GM21526 (cell line): ENCODE measurements at regions not wholly inside any gene's neighbourhood (a gene's known extent, or its start where the extent isn't known, plus 50 kb on each side); places are given as distances from the start of the nearest gene placed in this dataset.

Experiments used
- ATAC-seq: cut with Tn5 transposase; IDR thresholded peaks from one replicate; pipeline ENCODE4 v1.9.1; 2021; ENCODE audit warnings: moderate library complexity; ENCODE audit not compliant: unreplicated experiment, low FRiP score

DNA sequence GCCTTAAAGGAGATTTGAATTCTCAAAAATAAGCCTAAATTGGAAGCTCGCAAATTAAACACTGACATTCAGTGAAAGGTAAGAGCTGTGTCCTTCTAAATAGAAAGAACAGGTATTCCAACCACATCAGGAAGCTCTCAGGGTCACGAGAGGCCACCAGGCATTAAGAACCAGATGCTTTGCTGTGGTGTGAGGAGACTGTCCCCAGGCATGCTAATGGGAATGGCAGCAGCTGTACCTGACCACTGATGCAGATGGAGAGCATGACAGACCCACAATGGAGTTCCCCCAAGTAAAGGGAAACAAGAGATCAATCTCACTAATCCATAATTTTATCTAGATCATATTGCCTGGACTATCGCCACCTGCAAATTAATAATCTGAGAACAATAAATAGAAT, 658.9 kb upstream of the NOX3 start:
- no peak for ATAC-seq

DNA sequence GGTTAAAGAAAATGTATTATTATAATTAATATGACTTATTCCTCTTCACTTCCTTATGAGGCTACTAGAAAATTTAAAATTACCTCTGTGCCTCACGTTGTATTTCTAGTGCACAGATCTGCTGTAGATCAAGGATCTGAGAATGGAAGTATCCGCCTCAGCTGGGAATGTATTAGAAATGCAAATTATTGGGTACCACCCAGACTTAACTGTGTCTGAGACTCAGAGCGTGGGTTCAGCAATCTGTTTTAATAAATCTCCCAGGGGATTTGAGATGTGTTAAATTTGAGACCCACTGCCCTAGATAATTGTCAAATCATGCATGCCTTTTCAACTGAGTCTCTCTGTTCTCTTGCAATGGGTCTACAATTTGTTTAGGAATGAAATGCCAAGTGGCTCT, 658.0 kb upstream of the NOX3 start:
- ATAC-seq, result no peak

DNA sequence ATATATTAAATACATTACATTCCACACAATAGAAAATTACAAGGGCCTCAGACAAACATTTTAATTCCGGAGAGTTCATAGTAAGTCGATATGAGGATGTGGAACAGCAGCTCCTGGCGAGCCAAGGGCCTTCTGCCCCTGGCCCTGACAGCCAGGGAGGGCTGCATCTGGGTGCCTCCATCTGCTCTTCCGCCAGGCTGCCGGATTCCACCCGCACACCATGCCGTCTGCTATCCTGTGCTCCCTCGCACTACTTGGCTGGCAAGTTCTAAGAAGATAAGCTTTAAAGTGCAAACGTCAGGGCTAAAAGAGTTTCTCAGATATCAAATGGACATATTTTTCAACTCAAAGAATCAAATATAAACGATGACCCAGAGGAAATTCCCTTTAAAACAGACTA, 656.3 kb upstream of the NOX3 start:
- no peak for ATAC-seq

DNA sequence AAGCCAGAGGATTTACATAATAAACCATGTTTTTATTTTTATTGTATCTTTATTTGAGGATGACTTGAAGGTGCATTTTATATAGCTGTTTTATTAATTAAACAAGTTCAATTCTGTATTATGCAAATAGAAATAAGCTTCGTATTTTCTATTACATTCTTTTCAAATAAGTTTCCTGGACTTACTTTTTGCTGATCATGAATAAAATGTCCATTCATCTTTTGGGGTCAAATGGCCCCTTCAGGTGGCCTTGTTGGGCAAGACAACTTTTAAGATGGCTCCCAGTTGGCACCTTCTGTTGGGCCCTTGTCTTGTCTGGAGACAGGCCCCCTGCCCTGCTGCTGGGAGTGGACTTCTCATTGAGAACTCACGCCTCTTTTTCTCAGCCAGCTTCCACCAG, 654.6 kb upstream of the NOX3 start:
- ATAC-seq, result no peak

DNA sequence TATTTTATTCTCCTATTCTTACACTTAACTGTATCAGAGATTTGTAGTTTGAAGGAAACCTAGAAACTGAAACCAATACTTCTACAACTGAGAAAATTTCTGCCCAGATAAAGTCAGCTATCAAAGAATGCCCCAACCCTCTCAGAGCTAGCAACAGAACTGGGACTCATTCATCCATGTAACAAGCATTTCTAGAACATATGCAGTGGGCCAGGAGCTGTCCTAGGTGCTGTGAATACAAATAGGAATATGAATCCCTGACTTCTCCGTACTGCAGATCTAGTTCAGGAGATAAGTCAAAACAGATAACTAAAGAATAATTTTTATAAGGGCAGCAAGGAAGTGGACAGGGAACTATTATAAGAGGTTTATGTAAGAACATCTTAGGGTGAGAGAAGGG, 654.1 kb upstream of the NOX3 start:
- ATAC-seq, result no peak

DNA sequence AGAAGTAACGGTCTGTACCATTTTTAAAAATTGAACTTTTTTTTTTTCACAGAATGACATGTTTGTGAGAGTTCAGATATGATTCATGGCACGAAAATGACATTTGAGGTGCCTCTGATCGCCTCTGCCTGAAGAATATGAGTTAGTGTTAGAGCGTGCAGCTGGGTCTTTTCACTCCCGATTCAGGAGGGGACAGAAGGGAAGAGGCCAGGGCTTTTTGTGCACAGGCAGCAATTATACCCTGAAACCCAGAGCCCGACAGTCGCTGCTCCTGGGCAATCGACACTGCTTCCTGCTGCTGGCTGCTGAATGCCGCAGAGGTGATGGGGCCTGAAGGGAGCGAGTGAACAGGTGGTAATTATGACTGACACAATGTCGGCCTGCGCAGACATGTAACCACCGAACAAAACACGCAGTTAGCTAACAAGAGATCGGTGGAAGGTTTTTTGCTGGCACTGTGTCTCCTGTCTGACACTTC, 652.0 kb upstream of the NOX3 start:
- ATAC-seq, result no peak

DNA sequence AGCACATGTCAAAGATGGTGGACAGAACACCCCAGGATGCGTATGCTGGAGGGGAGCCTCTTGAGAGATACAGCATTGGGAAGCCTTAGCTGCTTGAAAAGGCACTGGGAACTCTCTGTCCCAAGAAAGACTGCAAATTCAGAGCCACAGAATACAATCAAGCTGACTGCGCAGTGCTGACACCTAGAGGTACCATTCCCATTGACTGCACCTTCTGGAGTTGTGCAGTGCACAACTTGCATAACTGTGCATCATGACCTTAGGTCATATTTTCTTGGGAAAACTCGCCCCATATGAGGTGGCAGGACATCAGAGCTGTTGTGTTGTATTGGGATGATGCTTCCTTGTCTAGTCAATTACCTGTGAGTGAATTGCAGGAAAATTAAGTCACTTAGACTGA, 646.5 kb upstream of the NOX3 start:
- no peak for ATAC-seq

DNA sequence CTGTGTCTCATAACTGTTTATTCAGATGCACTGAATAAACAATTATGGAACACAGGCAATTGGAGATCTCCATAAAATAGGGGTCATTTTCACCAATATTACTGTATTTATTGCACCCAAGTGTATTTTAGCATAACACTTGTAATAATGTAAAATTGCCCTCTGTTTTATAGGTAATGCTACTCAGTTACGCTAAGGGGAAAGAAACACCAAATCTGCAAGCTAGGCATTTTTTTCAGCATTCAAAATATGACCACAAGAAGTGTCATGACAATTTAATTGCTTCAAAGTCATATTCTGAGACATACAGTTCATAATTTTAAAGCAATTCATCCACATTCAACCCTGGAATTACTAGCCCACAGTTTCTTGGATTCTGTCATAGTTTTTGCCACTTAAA, 643.2 kb upstream of the NOX3 start:
- no peak for ATAC-seq

DNA sequence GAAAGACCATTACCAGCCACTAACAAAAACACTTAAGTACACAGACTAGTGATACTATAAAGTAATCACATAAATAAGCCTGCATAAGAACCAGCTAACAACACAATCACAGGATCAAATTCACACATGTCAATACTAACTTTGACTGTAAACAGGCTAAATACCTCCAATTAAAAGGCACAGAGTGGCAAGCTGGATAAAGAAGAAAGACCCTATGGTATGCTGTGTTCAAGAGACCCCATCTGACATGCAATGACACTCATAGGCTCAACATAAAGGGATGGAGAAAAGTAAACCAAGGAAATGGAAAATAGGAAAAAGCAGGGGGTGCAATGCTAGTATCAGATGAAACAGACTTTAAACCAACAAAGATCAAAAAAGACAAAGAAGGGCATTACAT, 631.8 kb upstream of the NOX3 start:
- no peak for ATAC-seq

DNA sequence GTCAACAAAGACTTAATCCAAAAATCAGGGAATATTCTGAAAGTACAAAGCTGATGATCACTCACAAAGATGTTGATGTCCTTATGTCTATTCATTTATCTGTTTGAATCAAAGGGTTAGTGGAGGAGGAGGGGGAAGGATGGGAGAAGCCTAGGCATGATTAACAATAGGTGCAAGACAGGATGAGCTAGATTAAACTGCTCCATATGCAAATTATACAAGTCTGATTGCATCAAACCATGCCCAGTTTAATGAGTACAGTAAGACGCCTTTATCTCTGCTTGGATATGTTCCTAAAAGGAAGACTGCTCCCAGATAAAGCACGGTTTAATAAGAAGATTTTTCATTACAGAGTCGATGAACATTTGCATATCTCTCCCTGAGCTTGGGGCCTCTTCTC, 626.4 kb upstream of the NOX3 start:
- ATAC-seq, result no peak

DNA sequence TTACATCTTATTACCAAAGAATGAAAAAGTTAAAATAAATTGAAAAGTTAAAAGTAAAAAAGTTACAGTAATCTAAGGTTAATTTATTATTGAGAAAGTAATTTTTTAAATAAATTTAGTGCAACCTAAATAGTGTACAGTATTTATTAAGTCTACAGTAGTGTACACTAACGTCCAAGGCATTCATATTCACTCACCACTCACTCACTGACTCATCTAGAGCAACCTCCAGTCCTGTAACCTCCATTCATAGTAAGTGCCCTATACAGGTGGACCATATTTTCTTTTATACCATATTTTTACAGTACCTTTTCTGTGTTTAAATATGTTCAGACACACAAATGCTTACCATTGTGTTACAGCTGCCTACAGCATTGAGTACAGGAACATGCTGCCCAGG, 624.7 kb upstream of the NOX3 start:
- no peak for ATAC-seq

DNA sequence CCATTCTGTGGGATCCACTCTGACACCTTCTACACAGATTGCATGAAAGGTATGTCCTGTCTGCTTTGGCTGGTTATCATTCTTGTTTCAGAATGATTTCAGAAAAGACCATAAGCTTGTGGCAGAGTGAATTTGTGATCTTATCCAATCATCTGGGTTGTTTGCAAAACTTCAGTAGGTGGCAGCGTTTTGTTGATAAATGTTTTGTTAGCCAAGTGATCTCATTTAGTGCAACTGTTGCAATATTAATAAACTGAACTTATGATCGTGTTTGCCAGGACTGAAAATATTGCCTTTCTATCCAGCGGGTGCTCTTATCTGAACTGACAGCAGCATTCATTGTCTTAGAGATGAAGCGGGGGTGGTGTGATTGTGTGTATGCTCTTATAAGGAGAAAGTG, 613.2 kb upstream of the NOX3 start:
- no peak for ATAC-seq

DNA sequence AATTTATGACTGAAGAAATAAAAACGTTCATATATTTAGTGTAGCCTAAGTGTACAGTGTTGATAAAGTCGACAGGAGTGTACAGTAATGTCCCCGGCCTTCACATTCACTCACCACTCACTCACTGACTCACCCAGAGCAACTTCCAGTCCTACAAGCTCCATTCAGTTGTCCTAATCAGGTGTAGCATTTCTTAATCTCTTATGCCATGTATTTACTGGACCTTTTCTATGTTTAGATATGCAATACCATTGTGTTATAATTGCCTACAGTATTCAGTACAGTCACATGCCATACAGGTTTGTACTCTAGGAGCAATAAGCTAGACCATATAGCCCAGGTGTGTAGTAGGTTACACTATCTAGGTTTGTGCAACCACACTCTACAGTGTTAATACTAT, 610.2 kb upstream of the NOX3 start:
- no peak for ATAC-seq

DNA sequence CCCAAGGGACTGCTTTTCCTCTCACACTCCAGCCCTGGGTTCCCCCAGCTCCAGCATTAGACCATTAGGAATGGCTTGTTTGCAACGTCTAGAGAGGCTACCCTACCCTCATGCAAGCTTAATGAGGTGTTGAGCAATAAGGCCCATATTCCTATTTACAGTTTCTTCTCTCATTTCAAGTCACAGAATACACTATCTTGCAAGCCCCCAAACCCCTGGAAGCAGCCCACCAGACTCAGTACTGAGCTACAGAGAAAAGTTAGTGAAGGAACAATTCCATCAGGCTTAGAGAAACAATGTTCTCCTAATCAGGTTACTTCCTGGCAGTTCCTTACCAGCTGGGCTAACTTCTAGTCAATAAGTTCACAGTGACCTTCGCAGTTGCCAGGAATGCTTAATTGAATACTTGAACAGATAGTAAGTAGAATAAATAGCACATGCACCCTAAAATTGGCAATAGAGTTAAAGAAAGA, 606.5 kb upstream of the NOX3 start:
- ATAC-seq, result no peak

DNA sequence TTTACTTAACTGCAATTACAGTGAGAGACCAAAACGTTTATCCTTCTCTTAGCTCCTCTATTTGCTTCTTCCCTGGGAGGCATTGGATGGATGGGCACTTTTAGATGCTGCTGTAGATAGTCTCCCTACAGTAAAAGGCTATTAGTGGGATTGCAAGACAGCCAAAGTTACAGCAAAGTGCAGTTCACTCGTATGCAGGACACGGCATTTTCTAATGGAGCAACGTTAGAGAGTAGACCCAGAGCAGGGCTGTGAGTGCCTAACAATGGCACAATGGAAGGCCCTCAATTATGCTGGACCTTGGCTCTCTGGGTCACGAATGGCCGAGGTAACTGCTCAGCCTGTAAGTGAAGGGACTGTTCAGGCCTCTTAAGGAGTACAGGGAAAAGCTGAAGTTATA, 605.8 kb upstream of the NOX3 start:
- no peak for ATAC-seq

DNA sequence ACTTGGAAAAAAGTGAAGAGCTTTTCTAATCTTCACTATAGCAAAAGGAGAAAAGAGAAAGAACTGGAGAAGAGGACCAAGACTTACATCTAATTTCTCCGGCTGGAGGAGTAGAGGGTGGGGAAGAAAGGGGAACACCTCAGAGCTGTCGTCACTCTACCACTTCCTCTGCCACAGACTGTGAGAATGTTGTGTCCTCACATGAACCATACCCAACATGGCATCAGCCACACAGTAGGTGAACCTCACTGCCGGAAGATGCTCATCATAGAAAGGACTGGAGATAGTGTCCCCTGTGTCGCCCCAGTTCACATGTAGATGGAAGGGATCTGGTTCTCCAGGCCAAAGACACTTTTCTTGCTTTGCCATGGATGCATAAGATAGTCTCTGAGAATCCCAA, 604.4 kb upstream of the NOX3 start:
- ATAC-seq, result no peak

DNA sequence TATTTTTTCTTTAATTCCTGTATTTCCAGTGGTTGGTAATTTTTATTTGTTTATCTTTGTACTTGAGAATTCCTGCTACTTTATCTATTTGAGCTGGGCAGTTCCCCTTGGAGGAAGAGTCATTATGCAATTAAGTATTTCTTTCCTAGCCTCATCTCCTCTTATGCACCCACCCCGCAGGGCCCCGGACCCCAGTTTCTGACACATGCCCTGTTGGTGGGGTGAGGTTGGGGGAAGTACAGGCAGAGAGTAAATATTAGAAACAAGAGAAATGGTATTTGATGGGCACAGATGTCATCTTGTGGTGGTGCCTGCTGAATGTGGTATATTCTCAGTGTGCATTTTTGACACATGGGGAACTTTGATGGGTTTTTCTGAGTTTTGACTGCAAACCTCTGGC, 602.7 kb upstream of the NOX3 start:
- no peak for ATAC-seq

DNA sequence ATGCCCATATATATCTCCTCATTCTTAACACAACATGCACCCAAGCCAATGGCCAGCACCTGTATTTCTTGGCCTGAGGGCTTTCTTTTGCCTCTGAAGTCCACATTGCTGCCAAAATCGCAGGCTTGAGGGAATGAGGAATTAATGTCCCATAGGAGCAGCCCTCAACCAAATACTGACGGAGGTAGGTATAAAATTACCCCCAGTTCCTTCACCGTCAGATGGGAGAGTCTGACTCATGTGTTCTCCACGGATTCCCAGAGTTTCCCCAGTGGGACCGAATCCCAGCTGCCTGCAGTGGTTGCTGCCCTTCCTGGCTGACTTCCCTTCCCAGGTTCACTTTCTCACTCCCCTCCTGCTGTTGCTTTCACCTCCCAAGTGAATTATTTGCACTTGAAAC, 602.2 kb upstream of the NOX3 start:
- ATAC-seq, result no peak

DNA sequence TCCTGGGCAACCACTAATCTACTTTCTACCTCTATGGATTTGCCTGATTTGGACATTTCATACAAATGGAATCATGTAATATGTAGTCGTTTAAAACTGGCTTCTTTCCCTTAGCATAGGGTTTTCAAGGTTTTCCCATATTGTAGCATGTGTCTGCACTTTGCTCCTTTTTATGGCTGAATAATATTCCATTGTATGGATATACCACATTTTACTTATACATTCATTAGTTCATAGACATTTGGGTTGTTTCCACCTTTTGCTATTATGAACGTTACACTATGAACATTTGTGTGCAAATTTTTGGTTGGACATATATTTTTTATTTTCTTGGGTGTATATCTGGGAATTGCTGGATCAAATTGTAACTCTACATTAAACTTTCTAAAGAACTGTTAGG, 600.4 kb upstream of the NOX3 start:
- no peak for ATAC-seq

DNA sequence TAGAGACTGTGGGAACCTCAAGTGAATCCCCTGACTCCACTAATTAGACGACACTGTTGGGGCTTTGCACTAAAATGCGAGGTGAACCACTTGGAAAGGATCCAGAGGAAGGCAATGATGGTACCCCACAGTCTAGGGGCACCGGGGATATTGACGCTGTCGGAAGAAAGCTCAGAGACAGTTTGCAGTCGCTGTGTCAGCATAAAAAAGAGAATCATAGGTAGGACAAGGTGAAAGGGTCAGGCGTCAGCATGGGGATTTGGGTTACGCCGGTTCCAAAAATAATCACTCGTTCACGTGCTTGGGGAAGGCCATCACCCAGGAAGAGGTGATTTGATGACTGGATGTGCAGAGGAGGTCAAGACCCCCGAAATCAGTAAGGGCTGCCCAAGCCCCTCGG, 598.0 kb upstream of the NOX3 start:
- no peak for ATAC-seq

DNA sequence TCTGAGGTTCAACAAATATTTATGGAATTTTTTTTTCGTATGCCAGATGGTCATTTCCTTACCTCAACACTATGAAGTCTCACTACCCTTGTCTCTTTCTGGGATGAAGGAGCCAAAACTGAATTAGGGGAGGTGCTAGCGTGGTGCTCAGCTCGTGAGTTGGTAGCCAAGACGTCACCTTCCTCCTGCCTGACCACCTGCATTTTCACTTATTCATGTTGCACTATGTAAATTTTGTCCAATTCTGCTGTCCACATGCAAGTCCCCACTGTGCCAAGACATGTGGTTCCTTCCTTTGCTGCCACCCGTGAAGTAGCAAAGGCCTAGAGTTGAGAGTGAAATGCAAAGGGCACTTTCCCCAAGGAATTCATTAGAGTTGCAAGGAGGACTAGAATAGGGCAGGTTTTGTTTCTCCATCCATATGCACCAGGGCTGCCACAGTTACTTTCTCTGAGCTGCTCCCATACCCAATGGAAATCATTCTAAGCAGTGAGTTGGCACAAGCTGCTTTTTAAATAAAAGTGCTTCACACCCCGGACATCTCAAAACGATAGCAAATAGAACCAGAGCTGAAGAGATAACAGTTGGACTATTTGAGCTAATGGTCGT, 591.3 kb upstream of the NOX3 start:
- no peak for ATAC-seq

DNA sequence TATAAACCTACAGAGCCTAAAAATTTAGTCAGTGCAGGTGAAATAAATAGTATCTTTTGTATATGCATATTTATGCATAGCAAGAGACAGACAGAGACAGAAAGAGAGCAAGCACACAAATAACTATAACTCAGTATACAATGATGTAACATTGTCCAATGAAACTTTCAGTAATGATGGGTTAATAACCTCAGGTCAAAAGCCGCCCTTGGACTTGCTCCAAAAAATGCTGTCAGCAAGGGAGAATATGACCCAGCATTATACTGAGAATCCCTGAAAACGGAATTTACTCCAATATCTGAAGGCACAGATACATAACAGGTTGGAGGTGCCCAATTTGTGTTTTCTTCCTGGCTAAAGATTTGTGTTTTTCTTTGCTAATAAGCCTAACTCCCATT, 590.6 kb upstream of the NOX3 start:
- no peak for ATAC-seq
